Astrocyte (in vitro differentiated cells and primary cell): ENCODE measurements at regions not wholly inside any gene's neighbourhood (a gene's known extent, or its start where the extent isn't known, plus 50 kb on each side); places are given as distances from the start of the nearest gene placed in this dataset.

Experiments used
- DNase-seq: peaks from one replicate; pipeline ENCODE4 v3.0.0-alpha.2; 2010; ENCODE audit warnings: low read depth
- FAIRE-seq: peaks from 2 replicates; lab custom pipeline; 2011; peaks lifted over from hg19 to GRCh38; lab: Jason Lieb, UNC
- H2AFZ ChIP-seq: 2 replicates; pipeline ENCODE4 v1.6.0; 2012; ENCODE audit warnings: low read depth, low read length, inconsistent platforms
- H3K27ac ChIP-seq: 2 replicates; pipeline ENCODE4 v1.5.1; 2011; ENCODE audit warnings: low read depth, low read length, inconsistent platforms
- H3K27me3 ChIP-seq: 2 replicates; pipeline ENCODE4 v1.6.0; 2011; ENCODE audit warnings: low read length, inconsistent platforms; ENCODE audit not compliant: insufficient read depth
- H3K36me3 ChIP-seq: 2 replicates; pipeline ENCODE4 v1.5.1; 2011; ENCODE audit warnings: low read length, inconsistent platforms; ENCODE audit not compliant: insufficient read depth
- H3K4me1 ChIP-seq: 2 replicates; pipeline ENCODE4 v1.5.1; 2011; ENCODE audit warnings: low read length, inconsistent platforms; ENCODE audit not compliant: insufficient read depth
- H3K4me2 ChIP-seq: 2 replicates; pipeline ENCODE4 v1.6.0; 2012; ENCODE audit warnings: low read length, inconsistent platforms
- H3K4me3 ChIP-seq: 2 replicates; pipeline ENCODE4 v1.5.1; 2011; ENCODE audit warnings: low read depth, mild to moderate bottlenecking, low read length, inconsistent platforms; ENCODE audit not compliant: insufficient read depth
- H3K79me2 ChIP-seq: 2 replicates; pipeline ENCODE4 v1.6.0; 2012; ENCODE audit warnings: mild to moderate bottlenecking, low read length, inconsistent platforms; ENCODE audit not compliant: insufficient read depth
- H3K9ac ChIP-seq: 2 replicates; pipeline ENCODE4 v1.6.0; 2012; ENCODE audit warnings: mild to moderate bottlenecking, low read length, inconsistent platforms
- H3K9me3 ChIP-seq: 2 replicates; pipeline ENCODE4 v1.5.1; 2012; ENCODE audit warnings: low read depth, mild to moderate bottlenecking, low read length, inconsistent platforms; ENCODE audit not compliant: insufficient read depth
- H4K20me1 ChIP-seq: 2 replicates; pipeline ENCODE4 v1.6.0; 2012; ENCODE audit warnings: low read length, inconsistent platforms; ENCODE audit not compliant: insufficient read depth
- H3K27ac Mint-ChIP-seq: one replicate; pipeline ENCODE4 v1.8.0; 2021; ENCODE audit warnings: mild to moderate bottlenecking, mixed read lengths; ENCODE audit not compliant: unreplicated experiment
- H3K27me3 Mint-ChIP-seq: one replicate; pipeline ENCODE4 v1.8.0; 2021; ENCODE audit warnings: low read depth, mixed read lengths; ENCODE audit not compliant: unreplicated experiment
- H3K36me3 Mint-ChIP-seq: one replicate; pipeline ENCODE4 v1.8.0; 2021; ENCODE audit warnings: low read depth, mixed read lengths; ENCODE audit not compliant: unreplicated experiment
- H3K4me1 Mint-ChIP-seq: one replicate; pipeline ENCODE4 v1.8.0; 2021; ENCODE audit warnings: low read depth, mixed read lengths; ENCODE audit not compliant: unreplicated experiment
- H3K4me3 Mint-ChIP-seq: one replicate; pipeline ENCODE4 v1.8.0; 2021; ENCODE audit warnings: mild to moderate bottlenecking, moderate library complexity, mixed read lengths; ENCODE audit not compliant: unreplicated experiment
- H3K9me3 Mint-ChIP-seq: one replicate; pipeline ENCODE4 v1.8.0; 2021; ENCODE audit warnings: mild to moderate bottlenecking, mixed read lengths; ENCODE audit not compliant: unreplicated experiment
- CTCF ChIP-seq: IDR thresholded peaks from 2 replicates; pipeline ENCODE4 v1.5.1; 2011; ENCODE audit warnings: low read depth, mild to moderate bottlenecking, inconsistent platforms, low read length, moderate library complexity; ENCODE audit not compliant: insufficient read depth
- EZH2 ChIP-seq: IDR thresholded peaks from 2 replicates; pipeline ENCODE4 v1.6.1; 2012; ENCODE audit warnings: mild to moderate bottlenecking, low read length, inconsistent platforms; ENCODE audit not compliant: insufficient read depth

- no peaks in the 10 kb centered on the region for H3K9me3 ChIP-seq
- no peak for TF ChIP-seq CTCF
- TF ChIP-seq EZH2, result no peak
- Mint-ChIP-seq H3K4me1 (no peaks in the 10 kb centered on the region), H3K36me3 (no peaks in the 10 kb centered on the region), H3K4me3 (no peak overlapping the region), H3K9me3 (peaks cover 9% of the 10 kb centered on the region), H3K27me3 (no peaks in the 10 kb centered on the region), H3K27ac (no peak overlapping the region)
- H3K4me1 ChIP-seq, result no peaks in the 10 kb centered on the region
- H3K4me2 ChIP-seq, result no peak overlapping the region
- no peaks in the 10 kb centered on the region for H3K36me3 ChIP-seq
- no peak overlapping the region for H3K4me3 ChIP-seq
- no peaks in the 10 kb centered on the region for H4K20me1 ChIP-seq
- no peak for FAIRE-seq
- no peaks in the 10 kb centered on the region for H3K27me3 ChIP-seq
- H3K27ac ChIP-seq, result no peak overlapping the region
- peak; percentile 36 for DNase-seq
- H2AFZ ChIP-seq, result no peak overlapping the region
- no peaks in the 10 kb centered on the region for H3K79me2 ChIP-seq
- H3K9ac ChIP-seq, result no peak overlapping the region
These were observed 821.3 kb upstream of the TMEM132C start for GRCh38 chr12:127445581-127446139.

GRCh38 chr12:127448906-127449305, 818.1 kb upstream of the TMEM132C start:
- Histone ChIP-seq H3K4me1 (no peaks in the 10 kb centered on the region), H3K4me3 (no peak overlapping the region), H3K9me3 (no peaks in the 10 kb centered on the region), H3K79me2 (no peaks in the 10 kb centered on the region), H3K36me3 (no peaks in the 10 kb centered on the region), H3K27me3 (no peaks in the 10 kb centered on the region), H3K27ac (no peak overlapping the region), H3K4me2 (no peak overlapping the region), H4K20me1 (no peaks in the 10 kb centered on the region), H2AFZ (no peak overlapping the region), H3K9ac (no peak overlapping the region)
- H3K27ac Mint-ChIP-seq, result no peak overlapping the region
- DNase-seq (no peak), FAIRE-seq (no peak)
- peaks cover 8% of the 10 kb centered on the region for H3K9me3 Mint-ChIP-seq
- H3K36me3 Mint-ChIP-seq, result no peaks in the 10 kb centered on the region
- no peak for TF ChIP-seq EZH2
- TF ChIP-seq CTCF, result no peak
- no peak overlapping the region for H3K4me3 Mint-ChIP-seq
- no peaks in the 10 kb centered on the region for H3K4me1 Mint-ChIP-seq
- H3K27me3 Mint-ChIP-seq, result no peaks in the 10 kb centered on the region

GRCh38 chr12:127450826-127451225, 816.1 kb upstream of the TMEM132C start:
- Histone ChIP-seq H3K27me3 (peaks cover 3% of the 10 kb centered on the region), H3K79me2 (no peaks in the 10 kb centered on the region), H2AFZ (no peak overlapping the region), H3K4me1 (no peaks in the 10 kb centered on the region), H3K4me2 (no peak overlapping the region), H3K4me3 (no peak overlapping the region), H3K9ac (no peak overlapping the region), H3K27ac (no peak overlapping the region), H3K36me3 (no peaks in the 10 kb centered on the region), H3K9me3 (no peaks in the 10 kb centered on the region), H4K20me1 (no peaks in the 10 kb centered on the region)
- DNase-seq (no peak), FAIRE-seq (no peak)
- Mint-ChIP-seq H3K27me3 (no peaks in the 10 kb centered on the region), H3K4me1 (no peaks in the 10 kb centered on the region), H3K4me3 (no peak overlapping the region), H3K9me3 (peaks cover 13% of the 10 kb centered on the region), H3K27ac (no peak overlapping the region), H3K36me3 (no peaks in the 10 kb centered on the region)
- TF ChIP-seq CTCF, result no peak
- TF ChIP-seq EZH2, result no peak
